ENCODE measurements at regions not wholly inside any gene's neighbourhood (a gene's known extent, or its start where the extent isn't known, plus 50 kb on each side); places are given as distances from the start of the nearest gene placed in this dataset.

DNA sequence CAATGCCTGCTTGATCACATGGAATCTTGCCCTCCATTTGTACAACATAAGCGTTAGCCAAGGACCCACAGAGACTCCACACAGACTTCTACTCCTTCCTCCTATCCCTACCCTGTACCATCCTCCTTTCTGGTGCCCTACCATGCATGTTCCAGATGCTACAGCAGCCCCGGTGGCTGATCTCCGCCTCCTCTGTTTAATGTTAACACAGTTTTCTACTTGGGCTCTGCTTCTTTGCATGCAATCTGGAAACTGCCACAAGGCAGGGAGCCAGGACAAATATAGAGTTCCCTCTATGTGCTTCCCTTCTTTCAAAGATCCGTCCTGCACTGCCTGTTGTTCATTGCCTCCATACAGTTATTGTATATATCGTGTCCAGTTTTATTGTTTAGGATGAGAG, 368.6 kb upstream of the TENM3 start:
- Histone ChIP-seq H3K9me3 (no peaks in the 10 kb centered on the region), H3K4me3 (ENCODE audit: low read depth, low read length) (no peak overlapping the region), H3K4me1 (no peaks in the 10 kb centered on the region), H3K27me3 (replicated peaks; ENCODE audit: control insufficient read depth, insufficient read depth, low read length) (no peaks in the 10 kb centered on the region), H3K36me3 (ENCODE audit: control insufficient read depth, insufficient read depth, low read length) (no peaks in the 10 kb centered on the region)
- DNase-seq, result no peak
- Mint-ChIP-seq H3K4me1 (ENCODE audit: low read depth, unreplicated experiment) (no peaks in the 10 kb centered on the region), H3K27me3 (ENCODE audit: insufficient read depth, unreplicated experiment) (peaks cover 25% of the 10 kb centered on the region), H3K36me3 (ENCODE audit: insufficient read depth, unreplicated experiment) (no peaks in the 10 kb centered on the region), H3K27ac (ENCODE audit: unreplicated experiment) (no peak overlapping the region), H3K9me3 (ENCODE audit: unreplicated experiment) (no peaks in the 10 kb centered on the region), H3K4me3 (ENCODE audit: unreplicated experiment) (no peak overlapping the region)
- intact Hi-C loops (cut with micrococcal nuclease; ENCODE audit: unreplicated experiment), result no loop called here
- CTCF ChIA-PET, result no interaction called here
- BruUV-seq (replicated peaks), result no TSS peak
- TF ChIP-seq, protein P1, sequence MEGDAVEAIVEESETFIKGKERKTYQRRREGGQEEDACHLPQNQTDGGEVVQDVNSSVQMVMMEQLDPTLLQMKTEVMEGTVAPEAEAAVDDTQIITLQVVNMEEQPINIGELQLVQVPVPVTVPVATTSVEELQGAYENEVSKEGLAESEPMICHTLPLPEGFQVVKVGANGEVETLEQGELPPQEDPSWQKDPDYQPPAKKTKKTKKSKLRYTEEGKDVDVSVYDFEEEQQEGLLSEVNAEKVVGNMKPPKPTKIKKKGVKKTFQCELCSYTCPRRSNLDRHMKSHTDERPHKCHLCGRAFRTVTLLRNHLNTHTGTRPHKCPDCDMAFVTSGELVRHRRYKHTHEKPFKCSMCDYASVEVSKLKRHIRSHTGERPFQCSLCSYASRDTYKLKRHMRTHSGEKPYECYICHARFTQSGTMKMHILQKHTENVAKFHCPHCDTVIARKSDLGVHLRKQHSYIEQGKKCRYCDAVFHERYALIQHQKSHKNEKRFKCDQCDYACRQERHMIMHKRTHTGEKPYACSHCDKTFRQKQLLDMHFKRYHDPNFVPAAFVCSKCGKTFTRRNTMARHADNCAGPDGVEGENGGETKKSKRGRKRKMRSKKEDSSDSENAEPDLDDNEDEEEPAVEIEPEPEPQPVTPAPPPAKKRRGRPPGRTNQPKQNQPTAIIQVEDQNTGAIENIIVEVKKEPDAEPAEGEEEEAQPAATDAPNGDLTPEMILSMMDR (IDR thresholded peaks at IDR 0.05; ENCODE audit: insufficient read depth in 1 of 2, low read depth in 1 of 2, low read length in 1 of 2, severe bottlenecking in 1 of 2, unreplicated experiment in 1 of 2), result no peak
- POLR2A ChIA-PET, result no interaction called here

DNA sequence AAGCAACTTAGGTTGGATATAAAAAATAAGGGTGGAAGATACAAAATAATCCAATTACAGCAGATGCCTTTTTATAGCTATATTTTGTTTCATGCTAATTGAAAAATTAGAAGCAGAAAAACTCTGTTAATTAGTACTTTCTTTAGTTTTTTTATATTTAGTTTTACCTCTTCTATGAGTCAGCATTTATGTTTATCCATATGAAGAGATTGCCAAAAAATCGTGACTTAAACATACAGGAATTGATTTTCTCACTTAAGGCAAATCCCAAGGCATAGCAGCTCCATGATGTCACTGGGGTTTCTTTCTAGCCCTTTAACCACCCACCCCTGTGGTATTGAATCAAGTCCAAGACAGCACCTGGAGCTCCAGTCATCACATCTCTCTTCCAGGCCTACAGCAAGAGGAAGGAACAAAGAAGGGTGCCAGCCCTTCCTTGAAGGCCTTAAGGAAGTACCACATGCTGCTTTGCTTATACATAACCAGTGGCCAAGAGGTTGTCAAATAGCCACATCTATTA, 365.8 kb upstream of the TENM3 start:
- no peaks in the 10 kb centered on the region for H3K27me3 ChIP-seq (replicated peaks; ENCODE audit: control insufficient read depth, insufficient read depth, low read length)
- ChIA-PET CTCF (interaction anchor here (0.6 kb wide), 1 partner anchor 928 kb away, joined by 3 read pairs; no protein-coding TSS in a partner anchor), POLR2A (no interaction called here)
- no peaks in the 10 kb centered on the region for H3K36me3 ChIP-seq (ENCODE audit: control insufficient read depth, insufficient read depth, low read length)
- H3K27me3 Mint-ChIP-seq (ENCODE audit: insufficient read depth, unreplicated experiment), result peaks cover 17% of the 10 kb centered on the region
- no peak overlapping the region for H3K4me3 Mint-ChIP-seq (ENCODE audit: unreplicated experiment)
- no peaks in the 10 kb centered on the region for H3K4me1 Mint-ChIP-seq (ENCODE audit: low read depth, unreplicated experiment)
- no peaks in the 10 kb centered on the region for H3K9me3 Mint-ChIP-seq (ENCODE audit: unreplicated experiment)
- no TSS peak for BruUV-seq (replicated peaks)
- no peaks in the 10 kb centered on the region for H3K9me3 ChIP-seq
- intact Hi-C loops (cut with micrococcal nuclease; ENCODE audit: unreplicated experiment), result no loop called here
- H3K36me3 Mint-ChIP-seq (ENCODE audit: insufficient read depth, unreplicated experiment), result no peaks in the 10 kb centered on the region
- no peaks in the 10 kb centered on the region for H3K4me1 ChIP-seq
- TF ChIP-seq, protein P1 (IDR thresholded peaks at IDR 0.05; ENCODE audit: insufficient read depth in 1 of 2, low read depth in 1 of 2, low read length in 1 of 2, severe bottlenecking in 1 of 2, unreplicated experiment in 1 of 2), result no peak
- no peak overlapping the region for H3K27ac Mint-ChIP-seq (ENCODE audit: unreplicated experiment)
- H3K4me3 ChIP-seq (ENCODE audit: low read depth, low read length), result no peak overlapping the region
- DNase-seq, result no peak

- TF ChIP-seq, protein P1 (IDR thresholded peaks at IDR 0.05; ENCODE audit: insufficient read depth in 1 of 2, low read depth in 1 of 2, low read length in 1 of 2, severe bottlenecking in 1 of 2, unreplicated experiment in 1 of 2), result no peak
- BruUV-seq (replicated peaks), result no TSS peak
- Mint-ChIP-seq H3K27me3 (ENCODE audit: insufficient read depth, unreplicated experiment) (peaks cover 18% of the 10 kb centered on the region), H3K27ac (ENCODE audit: unreplicated experiment) (no peak overlapping the region), H3K4me1 (ENCODE audit: low read depth, unreplicated experiment) (no peaks in the 10 kb centered on the region), H3K36me3 (ENCODE audit: insufficient read depth, unreplicated experiment) (no peaks in the 10 kb centered on the region), H3K4me3 (ENCODE audit: unreplicated experiment) (no peak overlapping the region), H3K9me3 (ENCODE audit: unreplicated experiment) (no peaks in the 10 kb centered on the region)
- H3K36me3 ChIP-seq (ENCODE audit: control insufficient read depth, insufficient read depth, low read length), result no peaks in the 10 kb centered on the region
- ChIA-PET POLR2A (no interaction called here), CTCF (no interaction called here)
- H3K9me3 ChIP-seq, result no peaks in the 10 kb centered on the region
- no peaks in the 10 kb centered on the region for H3K27me3 ChIP-seq (replicated peaks; ENCODE audit: control insufficient read depth, insufficient read depth, low read length)
- no peaks in the 10 kb centered on the region for H3K4me1 ChIP-seq
- intact Hi-C loops (cut with micrococcal nuclease; ENCODE audit: unreplicated experiment), result no loop called here
- H3K4me3 ChIP-seq (ENCODE audit: low read depth, low read length), result no peak overlapping the region
- no peak for DNase-seq
Measured at GRCh38 chr4:181890031-181890430, 353.2 kb upstream of the TENM3 start.

All from Caco-2 (cell line).